Trophoblast cell (in vitro differentiated cells and primary cell): ENCODE measurements at regions not wholly inside any gene's neighbourhood (a gene's known extent, or its start where the extent isn't known, plus 50 kb on each side); places are given as distances from the start of the nearest gene placed in this dataset.
A peak's percentile ranks its signal among the peaks of the same experiment; 100 is the strongest.

Experiments
- DNase-seq, 2 donors: peaks; one replicate each; pipeline ENCODE4 v3.0.0-alpha.2; 2016
- H2AFZ ChIP-seq: 2 replicates; pipeline ENCODE4 v1.6.1; 2013; ENCODE audit warnings: low read length, moderate library complexity, mild to moderate bottlenecking; ENCODE audit not compliant: insufficient read depth, poor library complexity
- H2AK5ac ChIP-seq: 2 replicates; pipeline ENCODE4 v1.6.1; 2013; ENCODE audit warnings: mild to moderate bottlenecking, low read length
- H2BK120ac ChIP-seq: 2 replicates; pipeline ENCODE4 v1.6.1; 2013; ENCODE audit warnings: low read length, mild to moderate bottlenecking, moderate library complexity; ENCODE audit not compliant: insufficient read depth, poor library complexity
- H2BK12ac ChIP-seq: 2 replicates; pipeline ENCODE4 v1.6.1; 2013; ENCODE audit warnings: mild to moderate bottlenecking, low read length, moderate library complexity
- H2BK5ac ChIP-seq: 2 replicates; pipeline ENCODE4 v1.6.1; 2013; ENCODE audit warnings: low read length, low read depth, moderate library complexity, mild to moderate bottlenecking; ENCODE audit not compliant: poor library complexity
- H3K14ac ChIP-seq: 2 replicates; pipeline ENCODE4 v1.6.1; 2013; ENCODE audit warnings: mild to moderate bottlenecking, low read length
- H3K18ac ChIP-seq: 2 replicates; pipeline ENCODE4 v1.6.1; 2013; ENCODE audit warnings: mild to moderate bottlenecking, low read length
- H3K23ac ChIP-seq: 2 replicates; pipeline ENCODE4 v1.6.1; 2013; ENCODE audit warnings: low read length
- H3K27ac ChIP-seq: 2 replicates; pipeline ENCODE4 v1.5.1; 2013; ENCODE audit warnings: low read depth, mild to moderate bottlenecking, inconsistent platforms, low read length, moderate library complexity
- H3K27me3 ChIP-seq: 2 replicates; pipeline ENCODE4 v1.6.1; 2013; ENCODE audit warnings: inconsistent platforms, mild to moderate bottlenecking, low read length, moderate library complexity; ENCODE audit not compliant: insufficient read depth
- H3K36me3 ChIP-seq, 2 experiments: 1 replicate in 1 of 2; 2 replicates in 1 of 2; pipeline ENCODE4 v1.6.1; 2013; ENCODE audit warnings: low read length in 2 of 2, mild to moderate bottlenecking in 2 of 2, moderate library complexity in 1 of 2; ENCODE audit not compliant: insufficient read depth in 2 of 2, control insufficient read depth in 1 of 2
- H3K4ac ChIP-seq: 2 replicates; pipeline ENCODE4 v1.6.1; 2013; ENCODE audit warnings: low read depth, mild to moderate bottlenecking, low read length, moderate library complexity
- H3K4me1 ChIP-seq, 2 experiments: 1 replicate in 1 of 2; 2 replicates in 1 of 2; pipeline ENCODE4 v1.6.1; 2013; ENCODE audit warnings: low read length in 2 of 2, mild to moderate bottlenecking in 2 of 2, moderate library complexity in 1 of 2; ENCODE audit not compliant: insufficient read depth in 2 of 2, control insufficient read depth in 1 of 2
- H3K4me2 ChIP-seq: 2 replicates; pipeline ENCODE4 v1.6.1; 2013; ENCODE audit warnings: inconsistent platforms, mild to moderate bottlenecking, low read length, moderate library complexity
- H3K4me3 ChIP-seq: 2 replicates; pipeline ENCODE4 v1.5.1; 2013; ENCODE audit warnings: mild to moderate bottlenecking, low read depth, low read length, inconsistent platforms
- H3K79me1 ChIP-seq: one replicate; pipeline ENCODE4 v1.6.1; 2013; ENCODE audit warnings: low read length
- H3K79me2 ChIP-seq: 2 replicates; pipeline ENCODE4 v1.6.1; 2013; ENCODE audit warnings: low read length, mild to moderate bottlenecking; ENCODE audit not compliant: control insufficient read depth, insufficient read depth, poor library complexity
- H3K9ac ChIP-seq: 2 replicates; pipeline ENCODE4 v1.6.1; 2013; ENCODE audit warnings: mild to moderate bottlenecking, low read length
- H3K9me3 ChIP-seq: 2 replicates; pipeline ENCODE4 v1.6.1; 2013; ENCODE audit warnings: low read depth, mild to moderate bottlenecking, control low read depth, inconsistent platforms, low read length; ENCODE audit not compliant: insufficient read depth
- H4K12ac ChIP-seq: 2 replicates; pipeline ENCODE4 v1.6.1; 2013; ENCODE audit warnings: low read depth, mild to moderate bottlenecking, low read length, moderate library complexity
- H4K8ac ChIP-seq: 2 replicates; pipeline ENCODE4 v1.6.1; 2013; ENCODE audit warnings: low read depth, mild to moderate bottlenecking, low read length, moderate library complexity
- H4K91ac ChIP-seq: one replicate; pipeline ENCODE4 v1.6.1; 2013; ENCODE audit warnings: low read depth, mild to moderate bottlenecking, low read length, moderate library complexity
- WGBS: extraction: QIAGEN DNeasy Blood & Tissue Kit; methylation state at CpG from one replicate; pipeline ENCODE4 v1.1.7; 2013; ENCODE audit warnings: missing lambda C conversion rate; ENCODE audit not compliant: insufficient read length, insufficient coverage; ENCODE audit errors: extremely low coverage; 5-methylcytosine and 5-hydroxymethylcytosine counted together

GRCh38 chr11:19559746-19560145 is 152.9 kb upstream of the NAV2 start:
- Histone ChIP-seq H2AK5ac (no peak overlapping the region), H3K9ac (no peak overlapping the region), H3K18ac (no peak overlapping the region), H3K4me1 (peaks cover 0 to 1% of the 10 kb centered on the region in 2 experiments), H3K27ac (no peak overlapping the region), H3K79me2 (no peaks in the 10 kb centered on the region), H3K4me2 (no peak overlapping the region), H3K36me3 (no peaks in the 10 kb centered on the region), H3K23ac (no peak overlapping the region), H3K27me3 (no peaks in the 10 kb centered on the region), H4K8ac (no peak overlapping the region), H2BK12ac (no peak overlapping the region), H4K12ac (no peak overlapping the region), H3K14ac (no peak overlapping the region), H2BK5ac (no peak overlapping the region), H2BK120ac (no peak overlapping the region), H3K79me1 (no peaks in the 10 kb centered on the region), H3K9me3 (no peaks in the 10 kb centered on the region), H3K4ac (no peak overlapping the region), H2AFZ (no peak overlapping the region), H4K91ac (no peak overlapping the region), H3K4me3 (no peak overlapping the region)
- WGBS, result no CpG with 5 or more reads among the region's 6 CpGs
- DNase-seq, result no peak

- H3K4me1 ChIP-seq, result peaks cover 0 to 1% of the 10 kb centered on the region in 2 experiments
- no peak overlapping the region for H3K14ac ChIP-seq
- H2BK120ac ChIP-seq, result no peak overlapping the region
- no peak overlapping the region for H3K27ac ChIP-seq
- no peaks in the 10 kb centered on the region for H3K9me3 ChIP-seq
- no peaks in the 10 kb centered on the region for H3K79me1 ChIP-seq
- no peak overlapping the region for H3K9ac ChIP-seq
- no peak overlapping the region for H3K4me3 ChIP-seq
- no peaks in the 10 kb centered on the region for H3K27me3 ChIP-seq
- no peak for DNase-seq
- no peak overlapping the region for H4K91ac ChIP-seq
- no peak overlapping the region for H2BK12ac ChIP-seq
- no peak overlapping the region for H4K8ac ChIP-seq
- no peak overlapping the region for H4K12ac ChIP-seq
- no peak overlapping the region for H3K4me2 ChIP-seq
- no CpG with 5 or more reads among the region's 12 CpGs for WGBS
- no peak overlapping the region for H3K18ac ChIP-seq
- H3K36me3 ChIP-seq, result no peaks in the 10 kb centered on the region
- H3K23ac ChIP-seq, result no peak overlapping the region
- H3K79me2 ChIP-seq, result no peaks in the 10 kb centered on the region
- no peak overlapping the region for H2AFZ ChIP-seq
- no peak overlapping the region for H2AK5ac ChIP-seq
- H2BK5ac ChIP-seq, result no peak overlapping the region
- H3K4ac ChIP-seq, result no peak overlapping the region
These were observed 154.2 kb upstream of the NAV2 start for GRCh38 chr11:19558189-19558986.

GRCh38 chr11:19557720-19558140 is 154.9 kb upstream of the NAV2 start:
- Histone ChIP-seq H3K27me3 (no peaks in the 10 kb centered on the region), H3K79me1 (no peaks in the 10 kb centered on the region), H3K18ac (no peak overlapping the region), H3K14ac (no peak overlapping the region), H2BK120ac (no peak overlapping the region), H3K9ac (no peak overlapping the region), H4K8ac (no peak overlapping the region), H2AFZ (no peak overlapping the region), H3K79me2 (no peaks in the 10 kb centered on the region), H3K36me3 (no peaks in the 10 kb centered on the region), H3K4me2 (no peak overlapping the region), H3K27ac (no peak overlapping the region), H4K91ac (no peak overlapping the region), H2BK5ac (no peak overlapping the region), H3K4ac (no peak overlapping the region), H2BK12ac (no peak overlapping the region), H3K4me3 (no peak overlapping the region), H3K9me3 (no peaks in the 10 kb centered on the region), H2AK5ac (no peak overlapping the region), H4K12ac (no peak overlapping the region), H3K4me1 (peaks cover 0 to 1% of the 10 kb centered on the region in 2 experiments), H3K23ac (no peak overlapping the region)
- WGBS, result no CpG with 5 or more reads among the region's 7 CpGs
- DNase-seq, result peak; percentile 61 to 87

- Histone ChIP-seq H3K4me3 (no peak overlapping the region), H3K4me1 (peaks cover 0 to 1% of the 10 kb centered on the region in 2 experiments), H3K14ac (no peak overlapping the region), H3K23ac (no peak overlapping the region), H2AK5ac (no peak overlapping the region), H3K9me3 (no peaks in the 10 kb centered on the region), H4K12ac (no peak overlapping the region), H4K8ac (no peak overlapping the region), H2AFZ (no peak overlapping the region), H2BK12ac (no peak overlapping the region), H3K4me2 (no peak overlapping the region), H4K91ac (no peak overlapping the region), H3K79me2 (no peaks in the 10 kb centered on the region), H3K27ac (no peak overlapping the region), H3K79me1 (no peaks in the 10 kb centered on the region), H3K36me3 (no peaks in the 10 kb centered on the region), H3K4ac (no peak overlapping the region), H3K18ac (no peak overlapping the region), H2BK5ac (no peak overlapping the region), H3K27me3 (no peaks in the 10 kb centered on the region), H2BK120ac (no peak overlapping the region), H3K9ac (no peak overlapping the region)
- DNase-seq, result no peak
- WGBS, result no CpG with 5 or more reads among the region's 6 CpGs
These were observed 155.5 kb upstream of the NAV2 start for GRCh38 chr11:19557185-19557584.
